ENCODE measurements at regions not wholly inside any gene's neighbourhood (a gene's known extent, or its start where the extent isn't known, plus 50 kb on each side); places are given as distances from the start of the nearest gene placed in this dataset.
A peak's percentile ranks its signal among the peaks of the same experiment; 100 is the strongest.

DNA sequence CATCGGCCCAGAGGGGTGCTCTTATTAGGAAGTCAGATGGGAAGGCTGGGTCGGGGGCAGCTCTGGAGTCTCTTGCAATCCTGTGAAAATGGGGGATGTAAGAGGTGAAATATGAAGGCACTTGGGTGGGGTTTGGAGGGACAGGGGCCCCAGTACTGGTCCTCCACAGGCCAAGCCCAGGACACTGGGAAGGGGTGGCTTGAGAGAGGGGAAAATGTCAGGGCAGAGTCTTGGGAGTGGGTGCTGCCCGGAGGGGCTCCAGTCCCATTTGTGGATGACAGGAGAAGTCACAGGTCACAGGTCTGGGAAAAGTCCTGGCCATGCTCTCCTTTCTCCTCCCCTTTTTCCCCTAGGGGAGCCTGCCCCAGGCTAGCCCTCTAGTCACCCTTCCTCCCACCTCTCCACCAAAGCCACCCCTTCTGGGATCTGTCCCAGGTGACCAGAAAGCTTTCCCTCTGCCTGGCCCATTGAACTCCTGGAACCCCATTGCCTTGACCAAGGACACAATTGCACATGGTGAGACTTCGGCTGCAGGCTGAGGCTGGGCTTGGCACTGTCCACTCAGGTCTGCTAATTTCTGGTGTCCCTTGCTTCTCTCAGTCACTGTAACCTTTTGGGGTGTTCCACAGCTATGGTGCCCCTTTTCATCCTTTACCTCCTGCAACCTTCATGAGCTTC, 1465.0 kb downstream of the TBC1D22A start:
- DNase-seq, result no peak
- H3K4me1 Mint-ChIP-seq, result no peaks in the 10 kb centered on the region
- no peak for ATAC-seq
- H3K9me3 Mint-ChIP-seq, result peaks cover 8% of the 10 kb centered on the region in 2 donors
- H3K27me3 Mint-ChIP-seq, result peaks cover 7% of the 10 kb centered on the region
- no peak overlapping the region for H3K4me3 Mint-ChIP-seq
- H3K27ac Mint-ChIP-seq, result no peak overlapping the region

DNA sequence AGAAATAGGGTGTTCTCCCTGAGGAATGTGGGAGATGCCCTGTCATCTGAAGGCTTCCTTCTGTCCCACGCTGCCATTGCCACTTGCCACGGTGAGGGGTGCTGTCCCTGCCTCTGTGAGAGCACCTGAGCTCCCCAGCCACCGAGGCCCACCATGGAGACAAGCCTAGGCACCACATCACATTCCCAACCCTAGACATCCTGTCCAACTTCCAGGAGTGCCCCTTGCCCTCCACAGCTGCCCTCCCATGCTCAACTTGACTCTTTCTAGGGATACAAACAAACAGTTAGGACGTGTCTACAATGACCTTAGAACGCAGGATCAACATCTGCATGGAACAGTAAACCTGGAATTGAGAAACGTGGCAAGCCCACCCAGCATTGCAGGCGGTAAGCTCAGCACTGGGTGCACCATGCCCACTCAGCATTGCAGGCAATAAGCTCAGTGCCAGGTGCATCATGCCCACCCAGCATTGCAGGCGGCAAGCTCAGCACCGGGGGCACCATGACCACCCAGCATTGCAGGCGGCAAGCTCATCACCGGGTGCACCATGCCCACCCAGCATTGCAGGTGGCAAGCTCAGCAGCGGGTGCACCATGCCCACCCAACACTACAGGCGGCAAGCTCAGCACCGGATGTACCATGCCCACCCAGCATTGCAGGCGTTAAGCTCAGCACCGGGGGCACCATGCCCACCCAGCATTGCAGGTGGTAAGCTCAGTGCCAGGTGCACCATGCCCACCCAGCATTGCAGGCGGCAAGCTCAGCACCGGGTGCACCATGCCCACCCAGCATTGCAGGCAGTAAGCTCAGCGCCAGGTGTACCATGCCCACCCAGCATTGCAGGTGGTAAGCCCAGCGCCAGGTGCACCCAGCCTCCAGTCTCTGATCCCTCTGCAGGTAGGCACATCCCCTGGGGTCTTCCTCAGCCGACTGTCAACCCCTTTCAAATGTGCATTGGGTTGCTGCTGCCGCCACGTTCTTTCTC, 1463.9 kb downstream of the TBC1D22A start:
- H3K9me3 Mint-ChIP-seq, result peaks cover 0 to under 1% of the 10 kb centered on the region in 2 donors
- H3K4me3 Mint-ChIP-seq, result no peak overlapping the region
- peaks cover 7% of the 10 kb centered on the region for H3K27me3 Mint-ChIP-seq
- DNase-seq (no peak), ATAC-seq (no peak)
- no peaks in the 10 kb centered on the region for H3K4me1 Mint-ChIP-seq
- peak overlapping the region in 1 of 2 donors; percentile 54 for H3K27ac Mint-ChIP-seq

DNA sequence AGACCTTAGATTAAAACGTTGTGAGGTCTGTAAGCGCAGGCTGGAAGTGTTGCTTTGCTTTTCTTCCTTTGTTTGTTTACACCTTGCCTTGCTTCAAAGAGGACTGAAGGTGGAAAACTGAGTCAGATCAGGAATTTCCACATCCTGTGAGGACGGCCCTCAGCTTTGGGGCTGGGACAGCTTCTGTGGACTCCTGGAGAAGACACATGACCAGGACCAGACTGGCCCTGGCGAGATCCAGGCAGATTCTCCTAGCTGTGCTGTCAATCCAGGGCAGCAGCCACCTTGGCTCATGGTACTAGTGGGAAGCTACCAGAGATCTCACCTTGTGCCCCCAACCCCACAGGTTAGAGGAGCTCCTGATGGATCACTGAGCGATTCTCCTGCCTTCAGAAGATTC, 1461.9 kb downstream of the TBC1D22A start:
- Mint-ChIP-seq H3K4me3 (no peak overlapping the region), H3K9me3 (peaks cover 0 to 6% of the 10 kb centered on the region in 2 donors), H3K4me1 (no peaks in the 10 kb centered on the region), H3K27me3 (peaks cover 7% of the 10 kb centered on the region), H3K27ac (no peak overlapping the region)
- no peak for ATAC-seq
- no peak for DNase-seq

DNA sequence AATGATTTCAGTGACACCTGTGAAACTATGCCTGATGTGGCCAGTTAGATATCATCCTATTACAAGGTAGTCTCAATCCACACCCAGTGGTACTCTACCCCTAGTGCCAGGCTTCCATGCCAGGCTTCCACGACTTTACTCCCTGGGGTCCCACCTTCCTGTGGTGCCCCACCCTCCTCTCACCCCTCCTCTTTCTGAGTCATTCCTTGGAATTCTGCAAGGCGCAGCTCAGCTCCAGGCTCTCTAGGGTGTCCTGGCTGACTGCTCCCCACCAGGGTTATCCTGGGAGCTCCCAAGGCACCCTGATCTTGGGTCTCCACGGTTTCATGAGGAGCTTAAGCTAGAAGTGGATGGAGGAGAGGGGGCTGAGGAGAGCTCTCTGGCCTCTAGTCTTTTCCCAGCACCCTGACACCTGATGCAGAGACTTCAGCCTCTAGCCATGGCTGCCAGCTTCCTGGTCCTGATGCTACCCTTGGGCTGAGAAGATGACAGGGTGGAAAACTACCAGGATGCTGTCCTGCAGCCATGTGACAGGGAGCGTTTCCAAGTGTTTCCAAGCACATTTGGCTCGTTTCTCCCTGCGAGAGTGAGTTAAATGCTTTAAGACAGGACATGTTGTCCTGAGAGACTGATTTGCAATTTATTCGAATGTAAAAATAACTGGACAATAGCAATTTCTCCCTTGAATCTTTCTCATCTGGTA, 1461.2 kb downstream of the TBC1D22A start:
- Mint-ChIP-seq H3K27ac (no peak overlapping the region), H3K27me3 (peaks cover 7% of the 10 kb centered on the region), H3K4me1 (no peaks in the 10 kb centered on the region), H3K9me3 (peaks cover 0 to 6% of the 10 kb centered on the region in 2 donors), H3K4me3 (no peak overlapping the region)
- ATAC-seq (no peak), DNase-seq (no peak)

DNA sequence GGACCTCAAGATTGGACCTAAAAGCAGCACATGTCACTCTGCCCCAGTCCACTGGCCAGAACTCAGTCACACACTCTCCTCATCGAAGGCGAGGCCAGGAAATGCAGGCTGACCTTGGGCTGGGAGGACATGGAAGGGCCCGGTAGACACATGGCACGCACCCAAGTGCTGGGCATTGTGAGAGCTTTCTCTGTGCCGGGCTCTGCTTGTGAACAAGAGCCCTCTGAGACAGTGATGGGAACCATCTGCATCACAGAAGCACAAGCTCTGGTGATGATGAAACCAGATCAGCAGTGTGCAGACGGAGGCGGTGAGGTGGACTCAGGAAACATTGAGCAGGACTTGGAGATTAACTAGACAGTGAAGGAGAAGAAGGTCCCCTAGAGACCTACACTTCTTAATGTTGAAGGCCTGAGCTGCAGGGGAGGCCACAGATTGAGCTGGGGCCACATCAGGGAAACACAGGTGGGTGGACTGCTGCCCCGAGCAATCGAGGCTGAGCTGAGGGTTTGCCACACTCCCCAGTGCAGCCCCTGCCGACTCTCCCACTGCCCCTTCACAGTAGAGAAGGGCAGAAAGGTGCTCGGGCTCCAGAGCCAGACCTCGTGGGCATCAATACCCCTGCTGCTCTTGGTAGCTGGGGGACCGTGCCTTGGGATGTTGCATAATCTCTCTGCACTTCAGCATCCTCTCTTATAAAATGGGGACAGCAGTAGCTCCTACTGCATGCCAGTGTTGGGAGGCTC, 1460.5 kb downstream of the TBC1D22A start:
- Mint-ChIP-seq H3K4me3 (no peak overlapping the region), H3K4me1 (no peaks in the 10 kb centered on the region), H3K9me3 (peaks cover 0 to 6% of the 10 kb centered on the region in 2 donors), H3K27ac (no peak overlapping the region), H3K27me3 (peaks cover 11% of the 10 kb centered on the region)
- no peak for ATAC-seq
- no peak for DNase-seq

DNA sequence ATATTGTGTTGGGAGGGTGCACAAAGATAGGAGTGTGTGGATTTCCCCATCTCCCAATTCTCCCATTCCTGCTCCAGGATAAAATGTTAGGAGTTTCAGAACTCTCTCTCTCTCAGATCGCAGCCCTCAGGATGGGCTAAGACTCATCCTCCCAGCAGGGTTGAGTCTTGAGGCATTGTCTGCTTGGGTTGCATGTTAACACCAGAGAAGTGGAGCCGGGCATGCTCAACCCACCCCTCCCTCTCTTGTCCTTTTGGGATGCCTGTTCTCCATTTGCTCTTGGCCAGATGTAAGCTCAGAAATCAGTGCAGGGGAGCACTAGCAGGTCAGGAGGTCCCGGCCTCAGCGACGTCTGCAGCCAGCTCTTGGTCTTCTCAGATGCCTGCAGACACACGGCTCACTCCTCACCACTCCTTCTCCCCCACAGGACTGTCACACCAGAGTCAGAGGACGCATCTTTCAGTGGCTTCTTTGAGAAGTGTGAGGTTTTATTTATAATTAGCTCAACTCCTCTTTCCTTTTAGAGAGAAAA, 1456.5 kb downstream of the TBC1D22A start:
- ATAC-seq (no peak), DNase-seq (no peak)
- peaks cover 4 to 6% of the 10 kb centered on the region in 2 donors for H3K9me3 Mint-ChIP-seq
- H3K27ac Mint-ChIP-seq, result no peak overlapping the region
- no peak overlapping the region for H3K4me3 Mint-ChIP-seq
- H3K27me3 Mint-ChIP-seq, result peaks cover 26% of the 10 kb centered on the region
- no peaks in the 10 kb centered on the region for H3K4me1 Mint-ChIP-seq

DNA sequence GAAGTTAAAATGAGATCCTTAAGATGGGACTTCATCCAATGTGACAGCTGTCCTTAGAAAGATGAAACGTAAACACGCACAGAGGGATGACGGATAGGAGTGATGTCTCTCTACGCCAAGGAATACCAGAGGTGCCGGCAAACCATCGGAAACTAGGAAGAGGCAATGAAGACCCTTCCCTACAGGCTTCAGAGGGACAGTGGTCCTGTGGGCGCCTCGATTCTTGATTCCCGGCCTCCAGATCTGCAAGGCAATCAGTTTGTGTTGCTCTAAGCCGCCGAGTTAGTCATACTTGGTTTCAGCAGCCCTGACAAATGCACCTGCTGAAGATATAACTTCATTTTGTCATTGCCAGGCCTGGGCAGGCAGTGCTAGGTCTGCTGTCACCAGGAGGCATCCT, 1455.1 kb downstream of the TBC1D22A start:
- H3K4me3 Mint-ChIP-seq, result no peak overlapping the region
- ATAC-seq (no peak), DNase-seq (no peak)
- no peak overlapping the region for H3K27ac Mint-ChIP-seq
- H3K27me3 Mint-ChIP-seq, result peaks cover 26% of the 10 kb centered on the region
- H3K4me1 Mint-ChIP-seq, result no peaks in the 10 kb centered on the region
- peaks cover 4 to 6% of the 10 kb centered on the region in 2 donors for H3K9me3 Mint-ChIP-seq

DNA sequence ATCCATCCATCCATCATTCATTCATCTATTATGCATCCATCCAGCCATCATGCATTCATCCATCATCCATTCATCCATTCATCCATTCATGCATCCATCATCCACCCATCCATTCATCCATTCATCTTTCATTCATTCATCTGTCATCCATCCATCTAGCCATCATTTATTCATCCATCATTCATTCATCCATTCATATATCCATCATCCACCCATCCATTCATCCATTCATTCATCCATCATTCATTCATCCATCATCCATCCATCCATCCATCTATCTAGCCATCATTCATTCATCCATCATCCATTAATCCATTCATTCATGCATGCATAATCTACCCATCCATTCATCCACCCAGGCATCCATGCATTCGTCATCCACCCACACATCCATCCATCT, 1450.3 kb downstream of the TBC1D22A start:
- H3K4me1 Mint-ChIP-seq, result no peaks in the 10 kb centered on the region
- no peak for ATAC-seq

DNA sequence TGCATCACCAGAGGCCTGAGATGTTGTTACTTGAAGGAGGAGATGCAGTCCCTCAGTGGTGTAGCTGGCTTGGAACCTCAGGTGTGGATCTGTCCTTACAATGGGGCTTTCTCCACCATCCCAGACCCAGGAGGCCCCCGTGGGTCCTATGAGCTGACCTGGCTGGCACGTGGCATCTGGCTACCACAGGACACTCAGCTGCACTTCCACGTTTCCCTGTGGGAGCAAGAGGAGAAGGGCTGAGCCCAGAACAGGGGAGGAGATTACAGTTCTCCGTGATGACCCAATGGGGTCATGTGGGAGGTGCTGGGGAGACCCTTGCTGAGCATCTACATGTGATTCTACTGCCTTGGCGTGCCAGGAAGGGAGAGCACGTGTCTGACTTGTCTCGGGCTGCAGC, 1448.4 kb downstream of the TBC1D22A start:
- H3K27me3 Mint-ChIP-seq, result peaks cover 26% of the 10 kb centered on the region
- no peak for DNase-seq
- H3K9me3 Mint-ChIP-seq, result peaks cover 0 to 4% of the 10 kb centered on the region in 2 donors
- no peaks in the 10 kb centered on the region for H3K4me1 Mint-ChIP-seq
- H3K27ac Mint-ChIP-seq, result no peak overlapping the region
- ATAC-seq, result no peak
- no peak overlapping the region for H3K4me3 Mint-ChIP-seq

More for the DNA sequence above, 1450.3 kb downstream of the TBC1D22A start:
- no peak overlapping the region for H3K4me3 Mint-ChIP-seq
- no peak for DNase-seq
- H3K27ac Mint-ChIP-seq, result no peak overlapping the region
- peaks cover 34% of the 10 kb centered on the region for H3K27me3 Mint-ChIP-seq
- H3K9me3 Mint-ChIP-seq, result peaks cover 0 to 4% of the 10 kb centered on the region in 2 donors

DNA sequence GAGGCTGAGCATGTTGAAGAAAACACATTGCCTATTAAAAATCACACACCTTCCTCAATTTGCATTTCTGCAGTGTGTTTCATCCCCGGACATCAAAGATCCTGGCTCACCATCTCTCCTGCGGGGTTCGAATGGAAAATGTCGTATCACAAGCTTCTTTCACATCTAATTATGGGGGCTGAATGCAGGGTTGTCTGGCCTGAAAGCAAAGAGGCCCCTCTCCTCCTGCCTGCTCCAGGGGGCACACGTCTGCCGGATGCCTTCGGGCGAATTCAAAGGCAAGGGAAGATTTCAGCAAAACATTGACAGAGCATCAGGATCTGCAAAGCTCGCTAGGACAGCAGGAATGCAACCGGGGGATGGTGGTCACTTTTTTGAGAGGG, 1447.7 kb downstream of the TBC1D22A start:
- peaks cover 26% of the 10 kb centered on the region for H3K27me3 Mint-ChIP-seq
- no peak overlapping the region for H3K27ac Mint-ChIP-seq
- no peaks in the 10 kb centered on the region for H3K4me1 Mint-ChIP-seq
- H3K9me3 Mint-ChIP-seq, result peaks cover 0 to 4% of the 10 kb centered on the region in 2 donors
- H3K4me3 Mint-ChIP-seq, result no peak overlapping the region
- ATAC-seq (no peak), DNase-seq (no peak)

DNA sequence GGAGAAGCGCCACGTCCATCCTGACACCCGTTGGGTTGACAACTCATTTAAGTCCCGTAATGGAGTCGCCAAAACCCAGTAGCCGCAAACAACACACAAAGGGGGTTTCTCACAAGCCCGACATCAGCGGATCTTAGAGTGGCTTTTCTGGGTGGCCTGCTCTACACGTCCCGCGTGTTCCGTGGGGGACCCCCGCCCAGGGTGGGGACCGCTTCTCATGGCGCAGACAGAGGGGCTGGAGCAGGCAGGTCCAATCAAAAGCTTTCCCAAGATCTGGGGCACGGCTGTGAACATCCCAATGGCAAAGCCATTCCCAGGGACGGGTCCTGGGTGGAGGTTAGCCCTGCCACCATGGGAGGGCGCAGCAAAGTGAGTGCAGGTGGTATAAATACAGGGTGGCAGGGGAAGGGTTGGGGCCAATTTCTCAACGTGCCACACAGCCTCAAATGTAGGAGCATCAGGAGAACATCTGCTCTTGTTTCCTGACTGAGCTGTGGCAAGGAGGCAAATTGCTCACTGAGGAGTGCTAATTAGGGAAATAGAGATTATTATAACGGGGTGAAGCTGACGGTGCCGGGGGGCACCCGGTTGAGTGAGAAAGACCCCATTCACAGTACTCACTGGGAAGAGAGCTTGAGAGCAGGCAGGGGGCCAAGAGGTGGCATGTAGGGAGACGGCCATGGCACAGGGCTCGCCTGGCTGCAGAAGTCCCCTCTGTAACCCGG, 1447.2 kb downstream of the TBC1D22A start:
- Mint-ChIP-seq H3K9me3 (peaks cover 0 to 4% of the 10 kb centered on the region in 2 donors), H3K27ac (no peak overlapping the region), H3K4me1 (no peaks in the 10 kb centered on the region)

DNA sequence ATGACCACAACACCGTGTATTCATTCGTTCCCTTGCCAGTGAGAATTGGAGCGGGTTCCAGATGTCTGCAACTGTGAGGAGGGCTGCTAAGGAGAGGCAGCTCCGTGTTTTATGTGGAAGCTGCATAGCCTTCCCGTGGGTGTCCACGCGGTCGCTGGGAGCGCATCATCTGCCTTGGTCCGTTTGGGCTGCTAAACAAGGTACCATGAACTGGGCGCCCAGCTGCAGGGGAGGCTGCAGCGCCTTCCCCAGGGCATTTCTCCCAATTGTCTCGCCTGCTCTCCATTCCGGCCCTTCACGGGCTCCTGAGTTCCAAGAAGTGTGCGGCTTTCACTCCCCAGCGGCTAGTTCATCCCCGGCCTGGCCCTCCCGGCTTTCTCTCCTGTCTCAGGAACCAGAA, 1446.4 kb downstream of the TBC1D22A start:
- Mint-ChIP-seq H3K4me1 (no peaks in the 10 kb centered on the region), H3K9me3 (no peaks in the 10 kb centered on the region), H3K27me3 (peaks cover 13% of the 10 kb centered on the region), H3K4me3 (no peak overlapping the region), H3K27ac (no peak overlapping the region)
- DNase-seq (no peak), ATAC-seq (no peak)

More for the DNA sequence above, 1447.2 kb downstream of the TBC1D22A start:
- DNase-seq (no peak), ATAC-seq (no peak)
- Mint-ChIP-seq H3K4me3 (no peak overlapping the region), H3K27me3 (peaks cover 21% of the 10 kb centered on the region)

DNA sequence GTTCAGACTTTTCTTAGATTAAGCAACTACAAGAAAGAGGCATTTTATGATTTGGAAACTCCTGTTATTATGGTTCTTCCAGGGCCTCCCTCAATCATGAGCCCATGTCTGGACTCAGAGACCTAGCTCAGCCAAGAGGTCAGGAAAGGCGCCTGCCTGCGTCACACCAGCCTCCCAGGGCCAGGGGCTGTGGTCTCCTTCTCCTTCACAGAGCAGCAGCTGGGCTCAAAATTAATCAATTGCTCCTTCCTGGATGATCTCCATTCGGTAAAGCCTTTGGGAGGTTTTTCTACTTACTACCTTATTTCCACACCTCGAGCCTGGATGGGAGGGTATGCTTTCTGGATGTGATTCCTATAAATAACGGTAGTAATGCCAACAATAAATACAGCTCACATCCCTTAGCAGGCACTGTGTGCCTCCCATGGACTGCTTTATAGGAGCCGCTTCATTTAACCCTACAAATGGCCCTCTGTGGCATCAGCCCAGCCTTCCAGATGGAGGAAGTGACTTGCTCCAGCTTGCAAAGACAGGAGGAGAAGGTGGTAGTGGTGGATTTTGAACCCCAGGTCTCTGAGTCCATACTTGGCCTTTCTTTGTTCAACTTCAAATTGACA, 1445.6 kb downstream of the TBC1D22A start:
- ATAC-seq (no peak), DNase-seq (no peak)
- Mint-ChIP-seq H3K27ac (no peak overlapping the region), H3K4me3 (no peak overlapping the region), H3K9me3 (no peaks in the 10 kb centered on the region), H3K27me3 (peaks cover 13% of the 10 kb centered on the region), H3K4me1 (no peaks in the 10 kb centered on the region)

DNA sequence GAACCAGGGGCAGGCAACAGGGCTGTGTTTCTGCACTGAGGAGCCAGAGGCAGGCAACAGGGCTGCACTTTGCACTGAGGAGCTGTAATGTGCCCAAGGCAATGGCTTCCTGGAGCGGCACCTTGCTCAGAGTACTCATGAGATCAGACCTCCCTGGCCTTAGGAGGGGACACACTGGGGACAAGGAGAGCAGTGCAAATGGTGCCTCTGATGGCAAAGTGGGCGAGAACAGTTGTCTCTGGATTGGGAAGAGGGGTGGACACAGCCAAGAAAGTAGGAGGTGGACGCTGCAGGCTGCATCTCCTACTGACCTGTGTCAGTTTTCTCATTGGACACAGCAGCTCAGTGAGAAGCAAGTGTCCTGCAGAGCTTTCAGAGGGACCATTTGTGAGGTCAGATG, 1443.3 kb downstream of the TBC1D22A start:
- Mint-ChIP-seq H3K4me3 (no peak overlapping the region), H3K4me1 (no peaks in the 10 kb centered on the region), H3K9me3 (no peaks in the 10 kb centered on the region), H3K27ac (no peak overlapping the region), H3K27me3 (peaks cover 11% of the 10 kb centered on the region)
- DNase-seq (no peak), ATAC-seq (no peak)

All from stimulated activated naive CD8-positive, alpha-beta T cell treated with anti-CD3 and anti-CD28 coated beads, Interleukin-15, amount 100 ng/mL, for 72 hours (primary cell).